Osteocyte (in vitro differentiated cells): ENCODE measurements at regions not wholly inside any gene's neighbourhood (a gene's known extent, or its start where the extent isn't known, plus 50 kb on each side); places are given as distances from the start of the nearest gene placed in this dataset.

Source experiments
- DNase-seq: peaks from one replicate; pipeline ENCODE4 v3.0.0; 2021; ENCODE audit warnings: mixed read lengths; ENCODE audit not compliant: unreplicated experiment; ENCODE audit errors: extremely low spot score
- H3K27ac Mint-ChIP-seq: one replicate; pipeline ENCODE4 v1.8.0; 2021; ENCODE audit warnings: mild to moderate bottlenecking, mixed read lengths; ENCODE audit not compliant: unreplicated experiment
- H3K27me3 Mint-ChIP-seq: one replicate; pipeline ENCODE4 v1.8.0; 2021; ENCODE audit warnings: mixed read lengths; ENCODE audit not compliant: unreplicated experiment
- H3K36me3 Mint-ChIP-seq: one replicate; pipeline ENCODE4 v1.8.0; 2021; ENCODE audit warnings: mixed read lengths; ENCODE audit not compliant: unreplicated experiment
- H3K4me1 Mint-ChIP-seq: one replicate; pipeline ENCODE4 v1.8.0; 2021; ENCODE audit warnings: mixed read lengths; ENCODE audit not compliant: unreplicated experiment
- H3K4me3 Mint-ChIP-seq: one replicate; pipeline ENCODE4 v1.8.0; 2021; ENCODE audit warnings: mild to moderate bottlenecking, moderate library complexity, mixed read lengths; ENCODE audit not compliant: unreplicated experiment
- H3K9me3 Mint-ChIP-seq: one replicate; pipeline ENCODE4 v1.8.0; 2021; ENCODE audit warnings: mixed read lengths; ENCODE audit not compliant: unreplicated experiment
- TF ChIP-seq, protein P1 (sequence below): fragments of 200-600 bp; sonication (generic); IDR thresholded peaks from 2 replicates; pipeline ENCODE4 v1.5.0; 2021; ENCODE audit warnings: antibody characterized with exemption, mild to moderate bottlenecking, moderate library complexity

DNA sequence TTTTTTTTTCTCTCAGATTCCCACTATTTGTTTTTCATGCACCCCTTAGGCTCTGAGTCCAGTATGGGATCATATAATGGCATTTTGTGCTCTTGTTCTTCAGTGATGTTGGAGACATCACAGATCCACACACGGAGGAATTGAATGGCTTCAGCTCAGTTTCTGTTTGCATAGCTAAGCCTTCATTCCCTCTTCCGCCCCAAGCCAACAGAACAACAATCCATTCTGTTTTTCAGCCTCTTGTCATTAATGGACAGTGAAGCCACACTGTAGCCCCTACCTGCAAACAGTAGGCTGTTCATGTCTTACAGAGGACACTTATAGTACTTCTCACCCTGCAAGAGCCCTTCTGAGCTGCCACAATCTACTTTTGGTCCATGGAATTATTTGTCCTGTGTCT lies 64.0 kb upstream of the ZSWIM2 start:
- Mint-ChIP-seq H3K4me1 (peaks cover 1% of the 10 kb centered on the region), H3K4me3 (no peak overlapping the region), H3K27ac (no peak overlapping the region), H3K27me3 (peaks cover 5% of the 10 kb centered on the region), H3K9me3 (no peaks in the 10 kb centered on the region), H3K36me3 (no peaks in the 10 kb centered on the region)
- DNase-seq = no peak
- TF ChIP-seq, protein P1, sequence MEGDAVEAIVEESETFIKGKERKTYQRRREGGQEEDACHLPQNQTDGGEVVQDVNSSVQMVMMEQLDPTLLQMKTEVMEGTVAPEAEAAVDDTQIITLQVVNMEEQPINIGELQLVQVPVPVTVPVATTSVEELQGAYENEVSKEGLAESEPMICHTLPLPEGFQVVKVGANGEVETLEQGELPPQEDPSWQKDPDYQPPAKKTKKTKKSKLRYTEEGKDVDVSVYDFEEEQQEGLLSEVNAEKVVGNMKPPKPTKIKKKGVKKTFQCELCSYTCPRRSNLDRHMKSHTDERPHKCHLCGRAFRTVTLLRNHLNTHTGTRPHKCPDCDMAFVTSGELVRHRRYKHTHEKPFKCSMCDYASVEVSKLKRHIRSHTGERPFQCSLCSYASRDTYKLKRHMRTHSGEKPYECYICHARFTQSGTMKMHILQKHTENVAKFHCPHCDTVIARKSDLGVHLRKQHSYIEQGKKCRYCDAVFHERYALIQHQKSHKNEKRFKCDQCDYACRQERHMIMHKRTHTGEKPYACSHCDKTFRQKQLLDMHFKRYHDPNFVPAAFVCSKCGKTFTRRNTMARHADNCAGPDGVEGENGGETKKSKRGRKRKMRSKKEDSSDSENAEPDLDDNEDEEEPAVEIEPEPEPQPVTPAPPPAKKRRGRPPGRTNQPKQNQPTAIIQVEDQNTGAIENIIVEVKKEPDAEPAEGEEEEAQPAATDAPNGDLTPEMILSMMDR = no peak

DNA sequence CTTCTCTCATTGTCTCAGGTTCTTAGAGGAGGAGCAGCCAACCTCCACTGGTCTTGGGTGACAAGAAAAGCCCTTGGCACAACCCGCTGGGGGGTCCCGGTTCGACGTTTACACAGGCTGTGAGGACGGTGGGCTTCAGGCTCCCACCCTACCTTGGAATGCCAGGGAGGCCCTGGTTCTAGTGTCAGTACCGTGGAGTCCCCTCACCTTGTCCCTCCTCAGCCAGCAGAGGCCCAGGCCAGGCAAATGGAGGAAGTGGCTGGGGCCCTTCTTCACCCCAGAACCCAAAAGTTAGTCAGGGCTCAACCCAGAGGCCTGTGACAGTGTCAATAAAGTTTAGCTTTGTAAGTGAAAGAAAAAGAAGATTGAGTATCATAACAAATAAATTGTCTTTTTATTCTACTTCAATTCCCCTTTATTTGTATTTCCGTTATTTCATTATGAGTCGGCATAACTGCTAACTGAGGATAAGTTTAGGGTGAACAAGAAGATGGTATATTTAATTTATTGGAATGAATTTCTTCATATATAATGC lies 62.6 kb upstream of the ZSWIM2 start:
- peaks cover 8% of the 10 kb centered on the region for H3K27me3 Mint-ChIP-seq
- no peak overlapping the region for H3K27ac Mint-ChIP-seq
- no peak overlapping the region for H3K4me3 Mint-ChIP-seq
- H3K9me3 Mint-ChIP-seq = no peaks in the 10 kb centered on the region
- no peaks in the 10 kb centered on the region for H3K36me3 Mint-ChIP-seq
- no peak for DNase-seq
- peaks cover 1% of the 10 kb centered on the region for H3K4me1 Mint-ChIP-seq
- TF ChIP-seq, protein P1 = no peak

DNA sequence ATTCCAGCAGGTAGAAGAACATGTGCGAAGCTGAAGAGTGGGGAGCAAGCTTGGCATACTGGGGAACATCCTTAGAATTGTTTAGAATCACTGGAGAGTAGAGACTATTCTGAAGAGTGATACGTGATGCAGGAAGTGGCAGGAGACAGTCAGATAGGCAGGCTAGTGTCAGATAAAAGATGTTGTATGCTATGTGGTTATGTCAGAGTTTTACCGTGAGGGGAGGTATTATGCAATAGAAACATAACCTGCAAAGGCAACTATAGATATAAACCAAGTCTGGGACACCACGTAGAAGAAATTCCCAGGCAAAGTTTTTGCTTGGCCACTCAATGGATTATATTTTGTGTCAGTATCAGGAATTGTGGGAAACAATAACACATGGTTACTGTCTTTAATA lies 62.0 kb upstream of the ZSWIM2 start:
- DNase-seq = no peak
- Mint-ChIP-seq H3K27me3 (peaks cover 8% of the 10 kb centered on the region), H3K9me3 (no peaks in the 10 kb centered on the region), H3K36me3 (no peaks in the 10 kb centered on the region), H3K4me1 (peaks cover 1% of the 10 kb centered on the region), H3K4me3 (no peak overlapping the region), H3K27ac (no peak overlapping the region)
- TF ChIP-seq, protein P1 = no peak

DNA sequence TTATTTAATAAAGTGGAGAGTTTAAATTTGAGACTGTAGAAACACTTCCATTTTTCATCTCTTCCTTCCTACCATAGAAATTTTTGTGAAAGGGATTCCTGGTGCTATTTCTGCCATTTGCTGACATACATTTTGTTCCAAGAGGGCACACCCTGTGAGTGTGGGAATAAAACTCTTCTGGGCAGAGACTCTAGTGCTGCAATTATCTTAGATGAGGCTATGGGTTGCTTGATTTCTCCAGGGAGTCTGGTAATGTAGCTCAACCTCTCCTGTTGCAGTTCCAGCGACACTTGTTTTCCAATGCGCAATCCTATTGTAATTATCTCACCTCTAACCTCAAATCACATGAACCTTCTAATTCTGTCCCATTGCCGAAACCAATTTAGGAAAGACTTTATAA lies 60.1 kb upstream of the ZSWIM2 start:
- no peaks in the 10 kb centered on the region for H3K9me3 Mint-ChIP-seq
- H3K27me3 Mint-ChIP-seq = peaks cover 10% of the 10 kb centered on the region
- no peak for DNase-seq
- TF ChIP-seq, protein P1 = no peak
- H3K4me1 Mint-ChIP-seq = peaks cover 10% of the 10 kb centered on the region
- H3K36me3 Mint-ChIP-seq = no peaks in the 10 kb centered on the region
- no peak overlapping the region for H3K27ac Mint-ChIP-seq
- H3K4me3 Mint-ChIP-seq = no peak overlapping the region

DNA sequence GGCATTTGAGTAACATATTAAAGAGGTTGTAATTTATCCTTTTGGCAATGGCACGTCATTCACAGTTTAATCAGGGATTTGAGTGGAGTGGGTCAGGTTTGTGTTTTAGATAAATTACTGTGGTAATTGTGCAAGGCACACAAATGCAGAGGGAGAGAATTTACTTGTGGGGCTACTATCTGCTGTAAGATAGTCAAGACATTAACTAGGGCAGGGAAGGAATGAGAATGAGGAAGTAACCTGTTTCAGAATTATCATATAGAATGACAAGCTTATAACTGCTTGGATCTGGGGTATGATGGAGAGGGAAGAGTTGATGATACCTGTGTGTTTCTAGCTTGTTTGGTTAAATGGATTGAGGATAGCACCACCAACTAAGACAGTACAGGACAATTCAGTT lies 58.9 kb upstream of the ZSWIM2 start:
- Mint-ChIP-seq H3K9me3 (no peaks in the 10 kb centered on the region), H3K27ac (no peak overlapping the region), H3K27me3 (peaks cover 7% of the 10 kb centered on the region), H3K36me3 (no peaks in the 10 kb centered on the region), H3K4me3 (no peak overlapping the region), H3K4me1 (peaks cover 10% of the 10 kb centered on the region)
- DNase-seq = no peak
- TF ChIP-seq, protein P1 = no peak
